WERI-Rb-1 (cell line): ENCODE measurements at regions not wholly inside any gene's neighbourhood (a gene's known extent, or its start where the extent isn't known, plus 50 kb on each side); places are given as distances from the start of the nearest gene placed in this dataset.

Source experiments
- DNase-seq: peaks from one replicate; pipeline ENCODE4 v3.0.0-alpha.2; 2020
- H3K27ac ChIP-seq: fragments of 250-450 bp; sonication (Bioruptor Pico); 2 replicates; pipeline ENCODE4 v1.5.1; 2020; ENCODE audit warnings: mild to moderate bottlenecking, moderate library complexity
- H3K27me3 ChIP-seq: fragments of 250-450 bp; sonication (Bioruptor Pico); 2 replicates; pipeline ENCODE4 v1.5.1; 2021; ENCODE audit warnings: mild to moderate bottlenecking, low read depth, moderate library complexity; ENCODE audit not compliant: insufficient read depth, severe bottlenecking
- H3K36me3 ChIP-seq: fragments of 250-450 bp; sonication (Bioruptor Pico); 2 replicates; pipeline ENCODE4 v1.5.1; 2020; ENCODE audit warnings: mild to moderate bottlenecking, moderate library complexity
- H3K4me3 ChIP-seq: 2 replicates; pipeline ENCODE4 v1.5.1; 2011; ENCODE audit warnings: low read depth, mild to moderate bottlenecking, control low read depth, low read length
- H3K9me3 ChIP-seq: fragments of 250-450 bp; sonication (Bioruptor Pico); 2 replicates; pipeline ENCODE4 v1.5.1; 2021; ENCODE audit warnings: mild to moderate bottlenecking, moderate library complexity; ENCODE audit not compliant: severe bottlenecking
- CTCF ChIP-seq: IDR thresholded peaks from 2 replicates; pipeline ENCODE4 v1.5.1; 2011; ENCODE audit warnings: low read depth, mild to moderate bottlenecking, control low read depth, inconsistent platforms, low read length

- no peaks in the 10 kb centered on the region for H3K9me3 ChIP-seq
- no peak for DNase-seq
- H3K4me3 ChIP-seq: no peak overlapping the region
- TF ChIP-seq CTCF: no peak
- H3K27ac ChIP-seq: no peak overlapping the region
- no peaks in the 10 kb centered on the region for H3K36me3 ChIP-seq
- H3K27me3 ChIP-seq: no peaks in the 10 kb centered on the region
Observed at GRCh38 chr10:108244443-108245228, 1080.1 kb upstream of the SORCS1 start.

GRCh38 chr10:108241166-108241565 lies 1076.7 kb upstream of the SORCS1 start:
- DNase-seq: no peak
- no peak overlapping the region for H3K27ac ChIP-seq
- no peak overlapping the region for H3K4me3 ChIP-seq
- H3K36me3 ChIP-seq: no peaks in the 10 kb centered on the region
- H3K9me3 ChIP-seq: no peaks in the 10 kb centered on the region
- no peak for TF ChIP-seq CTCF
- H3K27me3 ChIP-seq: no peaks in the 10 kb centered on the region

- Histone ChIP-seq H3K27me3 (no peaks in the 10 kb centered on the region), H3K4me3 (no peak overlapping the region), H3K27ac (no peak overlapping the region), H3K36me3 (no peaks in the 10 kb centered on the region), H3K9me3 (no peaks in the 10 kb centered on the region)
- no peak for DNase-seq
- TF ChIP-seq CTCF: no peak
Observed at GRCh38 chr10:108238261-108238660, 1073.8 kb upstream of the SORCS1 start.

GRCh38 chr10:108230478-108231170 lies 1066.1 kb upstream of the SORCS1 start:
- Histone ChIP-seq H3K36me3 (no peaks in the 10 kb centered on the region), H3K9me3 (no peaks in the 10 kb centered on the region), H3K4me3 (no peak overlapping the region), H3K27me3 (no peaks in the 10 kb centered on the region), H3K27ac (no peak overlapping the region)
- no peak for TF ChIP-seq CTCF
- DNase-seq: no peak

- Histone ChIP-seq H3K36me3 (no peaks in the 10 kb centered on the region), H3K4me3 (no peak overlapping the region), H3K9me3 (no peaks in the 10 kb centered on the region), H3K27ac (no peak overlapping the region), H3K27me3 (no peaks in the 10 kb centered on the region)
- TF ChIP-seq CTCF: no peak
- DNase-seq: no peak
Observed at GRCh38 chr10:108208732-108209131, 1044.2 kb upstream of the SORCS1 start.

GRCh38 chr10:108208038-108208437 lies 1043.5 kb upstream of the SORCS1 start:
- Histone ChIP-seq H3K27me3 (no peaks in the 10 kb centered on the region), H3K27ac (no peak overlapping the region), H3K36me3 (no peaks in the 10 kb centered on the region), H3K9me3 (no peaks in the 10 kb centered on the region), H3K4me3 (no peak overlapping the region)
- DNase-seq: no peak
- TF ChIP-seq CTCF: no peak
